IPS-20b (cell line): ENCODE measurements at regions not wholly inside any gene's neighbourhood (a gene's known extent, or its start where the extent isn't known, plus 50 kb on each side); places are given as distances from the start of the nearest gene placed in this dataset.

ENCODE experiments used
- H3K27ac ChIP-seq: one replicate; pipeline ENCODE4 v1.5.1; 2013; ENCODE audit warnings: low read length
- H3K27me3 ChIP-seq: 2 replicates; pipeline ENCODE4 v1.6.1; 2013; ENCODE audit warnings: mild to moderate bottlenecking, low read length, inconsistent platforms; ENCODE audit not compliant: insufficient read depth
- H3K36me3 ChIP-seq: 2 replicates; pipeline ENCODE4 v1.6.1; 2013; ENCODE audit warnings: low read depth, mild to moderate bottlenecking, inconsistent platforms, low read length, moderate library complexity; ENCODE audit not compliant: insufficient read depth
- H3K4me1 ChIP-seq: 2 replicates; pipeline ENCODE4 v1.6.1; 2013; ENCODE audit warnings: mild to moderate bottlenecking, control low read depth, inconsistent platforms, low read length, moderate library complexity; ENCODE audit not compliant: insufficient read depth
- H3K4me3 ChIP-seq: 2 replicates; pipeline ENCODE4 v1.5.1; 2013; ENCODE audit warnings: mild to moderate bottlenecking, low read length, inconsistent platforms
- H3K9ac ChIP-seq: 2 replicates; pipeline ENCODE4 v1.6.1; 2013; ENCODE audit warnings: low read depth, mild to moderate bottlenecking, inconsistent platforms, low read length, moderate library complexity
- H3K9me3 ChIP-seq: 2 replicates; pipeline ENCODE4 v1.6.1; 2013; ENCODE audit warnings: mild to moderate bottlenecking, low read depth, low read length, inconsistent platforms; ENCODE audit not compliant: insufficient read depth

DNA sequence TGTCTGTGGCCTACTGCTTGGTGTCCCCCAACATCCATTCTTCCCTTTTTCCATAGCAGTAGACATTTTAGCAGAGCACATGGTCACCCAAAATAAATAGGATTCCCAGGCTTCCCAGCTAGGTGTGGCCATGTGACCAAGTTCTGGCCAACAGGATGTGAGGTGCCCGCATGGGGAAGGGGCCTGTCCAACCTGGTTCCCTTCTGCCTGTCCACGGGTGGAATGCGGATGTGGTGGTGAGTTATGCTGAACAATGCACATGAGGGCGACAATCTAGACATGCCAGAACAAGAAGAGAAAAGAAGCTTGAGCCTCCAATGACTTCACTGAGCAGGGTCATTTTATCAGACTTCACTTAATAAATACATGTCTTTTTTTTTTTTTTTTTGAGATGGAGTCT, 77.6 kb upstream of the DLG1 start:
- no peak overlapping the region for H3K4me3 ChIP-seq
- H3K27ac ChIP-seq, result no peak overlapping the region
- no peaks in the 10 kb centered on the region for H3K27me3 ChIP-seq
- H3K9me3 ChIP-seq, result no peaks in the 10 kb centered on the region
- H3K36me3 ChIP-seq, result no peaks in the 10 kb centered on the region
- no peaks in the 10 kb centered on the region; the same call in 1 of the 2 replicates for H3K4me1 ChIP-seq
- H3K9ac ChIP-seq, result no peak overlapping the region

DNA sequence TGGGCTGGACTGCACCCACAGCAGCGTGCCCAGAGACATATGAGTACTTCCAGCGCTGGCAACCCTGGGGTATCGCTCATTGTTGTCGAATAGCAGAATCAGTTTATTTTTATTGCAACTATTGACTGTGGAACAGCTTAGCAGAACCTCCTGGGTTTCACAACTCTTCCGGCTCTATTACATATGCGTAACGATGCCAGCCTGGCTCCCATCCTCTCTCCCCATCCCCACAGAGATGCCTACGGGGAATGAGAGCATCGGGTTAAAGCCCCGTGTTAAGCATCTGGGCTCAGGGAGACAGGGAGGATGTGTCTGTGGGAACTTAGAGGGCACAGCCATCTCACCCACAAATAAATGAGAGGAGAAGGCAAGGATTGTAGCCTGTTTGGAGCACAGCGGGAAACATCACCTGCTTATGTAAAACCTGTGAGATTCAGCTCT, 76.6 kb upstream of the DLG1 start:
- no peaks in the 10 kb centered on the region; the same call in 1 of the 2 replicates for H3K4me1 ChIP-seq

GRCh38 chr3:197373096-197373495, 74.7 kb upstream of the DLG1 start:
- no peak overlapping the region for H3K4me3 ChIP-seq
- H3K27ac ChIP-seq, result no peak overlapping the region
- no peaks in the 10 kb centered on the region for H3K27me3 ChIP-seq
- no peak overlapping the region for H3K9ac ChIP-seq
- no peaks in the 10 kb centered on the region for H3K36me3 ChIP-seq
- peaks cover 9% of the 10 kb centered on the region for H3K4me1 ChIP-seq
- no peaks in the 10 kb centered on the region for H3K9me3 ChIP-seq

More for the DNA sequence above, 76.6 kb upstream of the DLG1 start:
- H3K27ac ChIP-seq, result no peak overlapping the region
- H3K4me3 ChIP-seq, result no peak overlapping the region
- H3K27me3 ChIP-seq, result no peaks in the 10 kb centered on the region
- H3K9ac ChIP-seq, result no peak overlapping the region
- H3K9me3 ChIP-seq, result no peaks in the 10 kb centered on the region
- no peaks in the 10 kb centered on the region for H3K36me3 ChIP-seq

GRCh38 chr3:197372047-197372661, 73.7 kb upstream of the DLG1 start:
- H3K27me3 ChIP-seq, result no peaks in the 10 kb centered on the region
- no peak overlapping the region for H3K4me3 ChIP-seq
- H3K4me1 ChIP-seq, result peaks cover 11% of the 10 kb centered on the region
- no peaks in the 10 kb centered on the region for H3K9me3 ChIP-seq
- H3K36me3 ChIP-seq, result no peaks in the 10 kb centered on the region
- H3K9ac ChIP-seq, result no peak overlapping the region
- no peak overlapping the region for H3K27ac ChIP-seq

GRCh38 chr3:197371591-197372046, 73.2 kb upstream of the DLG1 start:
- Histone ChIP-seq H3K36me3 (no peaks in the 10 kb centered on the region), H3K4me3 (no peak overlapping the region), H3K27me3 (no peaks in the 10 kb centered on the region), H3K4me1 (peaks cover 11% of the 10 kb centered on the region), H3K9me3 (no peaks in the 10 kb centered on the region), H3K9ac (no peak overlapping the region), H3K27ac (no peak overlapping the region)

- no peaks in the 10 kb centered on the region for H3K36me3 ChIP-seq
- H3K27ac ChIP-seq, result no peak overlapping the region
- no peak overlapping the region for H3K4me3 ChIP-seq
- H3K9me3 ChIP-seq, result no peaks in the 10 kb centered on the region
- no peak overlapping the region for H3K9ac ChIP-seq
- peaks cover 23% of the 10 kb centered on the region for H3K4me1 ChIP-seq
- no peaks in the 10 kb centered on the region for H3K27me3 ChIP-seq
These were observed 71.1 kb upstream of the DLG1 start for GRCh38 chr3:197369545-197369944.

DNA sequence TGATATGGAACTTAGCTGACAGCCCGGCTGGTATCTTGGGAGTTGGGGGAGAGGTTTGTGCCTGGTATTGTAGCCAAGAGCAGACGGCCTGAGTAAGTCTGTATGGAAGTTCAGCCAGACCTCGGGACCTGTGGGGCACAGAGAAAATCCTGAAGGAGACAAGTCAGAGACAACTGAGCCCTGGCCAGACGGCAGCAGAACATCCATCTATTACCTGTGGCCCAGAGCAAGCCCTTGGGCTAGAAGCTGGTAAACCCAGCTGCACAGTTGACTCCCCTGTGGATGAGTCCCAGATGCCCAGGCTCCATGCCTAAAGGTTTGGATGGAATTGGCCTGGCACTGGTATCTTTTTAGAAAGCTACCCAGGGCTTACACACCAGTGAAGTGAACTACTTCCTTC, 70.4 kb upstream of the DLG1 start:
- H3K9ac ChIP-seq, result no peak overlapping the region
- no peak overlapping the region for H3K27ac ChIP-seq
- no peak overlapping the region for H3K4me3 ChIP-seq
- H3K36me3 ChIP-seq, result no peaks in the 10 kb centered on the region
- H3K27me3 ChIP-seq, result no peaks in the 10 kb centered on the region
- H3K4me1 ChIP-seq, result peaks cover 28% of the 10 kb centered on the region
- H3K9me3 ChIP-seq, result no peaks in the 10 kb centered on the region

DNA sequence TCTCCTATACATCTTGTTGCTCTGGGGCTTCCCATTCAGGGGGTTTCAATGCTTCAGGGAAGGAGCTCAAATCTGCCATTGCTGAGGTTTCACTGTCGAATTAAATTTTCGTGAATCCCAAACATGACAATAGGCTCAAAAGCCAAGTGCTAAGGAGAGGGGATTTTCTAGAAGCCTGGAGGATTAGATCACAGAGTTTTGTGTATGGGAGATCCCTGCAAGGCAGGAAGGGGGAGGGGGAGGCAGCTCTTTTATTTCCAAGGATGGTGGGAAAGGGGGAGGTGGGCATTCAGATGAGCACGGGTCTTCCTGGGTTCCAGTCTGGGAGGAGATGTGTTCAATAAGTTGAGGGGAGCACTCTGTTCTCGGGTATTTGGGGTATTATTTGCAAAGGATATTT, 69.9 kb upstream of the DLG1 start:
- Histone ChIP-seq H3K9me3 (no peaks in the 10 kb centered on the region), H3K9ac (no peak overlapping the region), H3K27ac (no peak overlapping the region), H3K27me3 (no peaks in the 10 kb centered on the region), H3K36me3 (no peaks in the 10 kb centered on the region), H3K4me1 (peaks cover 33% of the 10 kb centered on the region), H3K4me3 (no peak overlapping the region)

DNA sequence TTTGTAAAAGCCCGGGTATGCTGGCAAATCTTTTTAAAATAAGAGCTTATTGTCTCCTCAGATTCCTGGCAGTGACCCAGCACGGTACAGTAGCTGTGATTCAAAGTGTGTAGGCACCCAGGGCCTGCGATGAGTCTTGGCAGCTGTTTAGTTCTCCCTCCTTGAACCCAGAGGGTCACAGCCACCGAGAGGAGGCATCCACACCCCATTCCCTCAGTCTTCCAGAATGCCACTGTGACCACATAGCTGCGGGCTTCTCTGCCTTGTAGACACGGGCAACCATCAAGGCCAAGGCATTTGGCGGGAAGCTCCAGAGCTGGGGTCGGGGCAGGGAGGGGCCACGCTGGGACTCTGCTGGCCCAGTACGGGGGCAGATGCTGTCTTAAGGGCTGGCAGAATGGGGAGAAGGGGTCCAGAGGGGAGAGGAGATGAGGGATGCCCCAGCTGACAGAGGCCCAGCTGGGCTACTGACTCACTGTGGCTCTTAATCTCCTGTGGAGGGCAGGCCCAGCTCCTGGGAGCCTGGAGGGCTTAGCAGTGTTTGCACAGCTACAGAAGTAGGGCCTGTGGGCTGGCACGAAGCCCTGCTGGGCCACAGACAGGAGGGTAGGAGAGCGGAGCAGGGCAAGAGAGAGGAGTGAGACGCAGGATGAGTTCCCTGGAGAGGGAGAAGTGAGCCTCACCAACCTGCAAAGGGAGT, 68.8 kb upstream of the DLG1 start:
- no peak overlapping the region for H3K27ac ChIP-seq
- H3K4me1 ChIP-seq, result peaks cover 35% of the 10 kb centered on the region
- no peak overlapping the region for H3K9ac ChIP-seq
- H3K9me3 ChIP-seq, result no peaks in the 10 kb centered on the region
- H3K4me3 ChIP-seq, result no peak overlapping the region
- no peaks in the 10 kb centered on the region for H3K36me3 ChIP-seq
- H3K27me3 ChIP-seq, result no peaks in the 10 kb centered on the region

GRCh38 chr3:197366301-197367044, 68.1 kb upstream of the DLG1 start:
- no peak overlapping the region for H3K4me3 ChIP-seq
- no peaks in the 10 kb centered on the region for H3K9me3 ChIP-seq
- H3K27ac ChIP-seq, result no peak overlapping the region
- H3K36me3 ChIP-seq, result no peaks in the 10 kb centered on the region
- peaks cover 35% of the 10 kb centered on the region for H3K4me1 ChIP-seq
- H3K27me3 ChIP-seq, result no peaks in the 10 kb centered on the region
- H3K9ac ChIP-seq, result no peak overlapping the region

GRCh38 chr3:197365586-197365985, 67.2 kb upstream of the DLG1 start:
- H3K36me3 ChIP-seq, result no peaks in the 10 kb centered on the region
- H3K4me3 ChIP-seq, result no peak overlapping the region
- H3K27me3 ChIP-seq, result no peaks in the 10 kb centered on the region
- H3K9ac ChIP-seq, result no peak overlapping the region
- peaks cover 2% of the 10 kb centered on the region for H3K9me3 ChIP-seq
- H3K27ac ChIP-seq, result no peak overlapping the region
- H3K4me1 ChIP-seq, result peaks cover 35% of the 10 kb centered on the region
